NOMO-1 (cell line): ENCODE measurements at regions not wholly inside any gene's neighbourhood (a gene's known extent, or its start where the extent isn't known, plus 50 kb on each side); places are given as distances from the start of the nearest gene placed in this dataset.

ENCODE experiments used
- DNase-seq, 2 experiments: peaks; one replicate each; lab custom pipeline; 2025; ENCODE audit not compliant: unreplicated experiment in 2 of 2; lab: John Stamatoyannopoulos, UW

DNA sequence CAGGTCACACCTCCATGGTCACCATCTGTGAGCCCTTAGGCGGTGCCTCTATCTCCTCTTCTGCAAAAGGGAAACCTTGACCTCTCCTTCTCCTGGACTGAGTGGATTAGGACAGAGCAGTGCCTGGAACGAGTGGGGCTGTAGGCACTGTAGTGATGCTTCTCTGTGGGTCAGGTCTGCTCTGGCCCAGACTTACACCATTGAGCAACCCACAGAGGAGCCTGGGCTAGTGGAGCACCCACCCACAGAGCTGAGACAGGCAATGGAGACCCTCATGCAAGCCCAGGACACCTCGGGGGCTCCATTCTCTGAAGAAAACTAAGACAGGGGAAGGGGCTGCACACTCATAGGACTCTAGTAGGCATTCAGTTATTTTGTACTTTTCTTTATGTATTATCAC is 400.6 kb downstream of the GADD45G start:
- DNase-seq, result no peak

- no peak for DNase-seq
Observed at GRCh38 chr9:90007516-90008440, 403.0 kb downstream of the GADD45G start.

DNA sequence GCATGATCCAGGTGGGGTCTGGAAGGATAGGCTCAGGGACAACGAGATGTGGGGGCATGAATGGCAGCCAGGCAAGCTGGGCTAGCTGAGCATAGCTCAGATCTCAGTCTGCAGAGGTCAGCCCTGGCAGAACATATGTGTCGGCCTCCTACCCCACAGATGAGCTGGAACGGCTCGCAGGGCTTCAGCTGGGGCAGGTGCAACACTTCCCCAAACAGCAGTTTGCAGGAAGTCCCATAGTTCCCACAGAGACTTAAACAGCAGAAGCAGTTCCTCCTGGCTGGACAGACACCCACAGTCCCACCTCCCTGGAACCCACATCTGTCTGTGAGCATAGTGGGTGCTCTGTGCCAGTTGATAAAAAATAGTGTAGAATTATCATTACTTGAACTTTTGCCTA is 404.6 kb downstream of the GADD45G start:
- DNase-seq, result peak; percentile 12 to 34

- DNase-seq, result no peak
Observed at GRCh38 chr9:90010793-90011192, 406.0 kb downstream of the GADD45G start.

- DNase-seq, result peak in 1 of 2 experiments; percentile 2
Observed at GRCh38 chr9:90012949-90013348, 408.1 kb downstream of the GADD45G start.

GRCh38 chr9:90013778-90014177 is 409.0 kb downstream of the GADD45G start:
- no peak for DNase-seq

- no peak for DNase-seq
Observed at GRCh38 chr9:90014421-90014820, 409.6 kb downstream of the GADD45G start.

DNA sequence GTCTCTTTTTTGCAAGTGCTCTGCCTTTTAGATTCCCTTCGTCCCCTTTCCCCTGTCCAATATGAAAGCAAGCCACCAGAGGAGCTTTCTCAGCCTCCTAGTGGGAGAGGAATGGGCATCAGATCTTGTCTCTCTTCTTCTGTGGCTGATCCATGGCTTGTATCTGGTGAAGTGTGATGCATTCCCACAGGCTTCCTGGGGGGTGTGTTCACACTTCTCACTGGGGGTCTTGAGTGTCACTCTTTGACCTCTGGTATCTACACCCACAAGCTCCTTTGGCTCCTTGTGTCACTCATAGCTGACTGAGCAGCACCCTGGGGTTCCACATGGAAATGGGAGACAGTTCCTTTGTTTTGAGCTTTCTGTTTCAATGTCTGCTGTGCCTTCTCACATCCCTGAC is 411.5 kb downstream of the GADD45G start:
- DNase-seq, result no peak

DNA sequence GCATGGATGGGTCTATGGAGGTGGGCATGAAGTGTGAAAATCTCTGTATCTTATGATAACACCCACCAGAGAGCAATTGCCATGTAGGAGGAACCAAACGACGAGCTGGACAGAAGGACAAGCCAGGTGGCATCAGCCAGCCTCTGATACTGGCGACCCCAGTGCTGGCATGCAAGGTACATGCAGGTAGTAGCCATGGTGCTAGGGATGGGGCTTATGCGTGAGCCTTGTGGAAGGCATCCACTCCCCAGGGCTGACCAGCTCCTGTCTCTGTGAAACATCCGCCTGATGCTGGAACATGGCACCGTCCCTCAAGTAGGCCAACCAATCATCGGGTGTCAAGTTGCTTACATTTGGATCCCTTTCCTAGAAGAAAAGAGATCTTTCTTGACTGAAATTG is 412.9 kb downstream of the GADD45G start:
- DNase-seq, result no peak

DNA sequence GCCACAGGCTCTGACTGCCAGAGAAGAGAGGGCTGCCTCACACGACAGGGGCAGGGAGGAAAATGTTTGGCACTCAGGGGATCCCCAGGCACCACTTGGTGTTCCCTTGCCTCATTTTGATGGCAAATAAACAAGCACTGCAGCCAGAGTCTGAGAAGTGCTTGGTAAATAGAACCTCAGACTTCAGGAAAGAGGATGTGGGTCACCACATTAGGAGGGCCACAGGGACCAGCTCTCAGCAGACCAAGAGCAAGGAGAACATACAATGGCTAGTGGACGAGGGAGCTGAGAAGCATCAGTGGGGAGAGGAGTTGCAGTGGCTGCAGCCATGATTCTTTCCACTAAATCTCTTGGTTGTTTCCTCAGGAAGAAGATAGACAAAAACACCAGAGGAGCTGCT is 413.9 kb downstream of the GADD45G start:
- no peak for DNase-seq

DNA sequence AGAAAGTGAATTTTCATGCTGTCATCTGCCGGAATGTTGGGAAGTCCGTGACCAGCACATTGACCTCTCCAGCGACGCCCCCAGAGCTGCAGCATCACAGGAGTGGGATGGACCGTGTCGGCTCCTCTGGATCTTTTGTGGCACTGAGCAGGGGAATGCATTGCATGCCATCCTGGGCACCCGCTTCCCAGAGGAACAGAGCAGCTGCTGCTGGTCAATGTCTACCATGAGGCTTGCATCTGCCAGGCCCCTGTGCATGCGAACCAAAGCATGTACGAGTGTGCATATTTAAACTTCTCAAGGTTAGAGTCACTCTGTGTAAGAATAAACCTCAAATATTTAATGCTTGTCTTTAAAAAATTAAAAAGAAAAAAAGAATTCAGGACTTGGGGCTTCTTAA is 414.8 kb downstream of the GADD45G start:
- DNase-seq, result no peak

DNA sequence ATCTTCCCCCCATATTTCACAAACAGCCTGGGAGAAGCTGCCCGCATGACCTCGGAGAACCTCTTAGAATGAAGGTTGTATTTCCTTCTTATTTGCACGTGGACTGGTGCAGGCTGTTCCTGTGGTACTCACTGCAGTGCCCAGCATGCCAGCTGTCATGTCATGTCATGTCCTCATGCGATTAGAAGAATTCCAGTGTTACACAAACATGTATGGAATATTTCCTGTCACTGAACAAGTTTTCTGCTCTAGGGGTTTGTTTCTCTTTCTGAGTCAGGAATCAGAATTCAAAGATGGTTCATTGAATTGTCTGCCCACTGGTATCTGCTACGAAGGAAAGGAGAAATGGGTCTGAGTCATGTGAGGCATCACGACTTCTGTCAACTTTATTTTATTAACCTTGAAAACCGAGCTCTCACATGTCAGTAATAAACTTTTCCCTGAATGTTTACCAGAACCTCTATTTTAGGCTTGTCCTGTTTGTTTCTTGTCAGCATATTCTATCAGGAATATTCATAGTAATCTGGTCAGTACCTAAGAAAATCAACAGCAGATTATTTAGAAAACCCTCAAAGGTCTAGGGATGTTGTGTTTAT is 415.6 kb downstream of the GADD45G start:
- no peak for DNase-seq

- no peak for DNase-seq
Observed at GRCh38 chr9:90021216-90021906, 416.5 kb downstream of the GADD45G start.

DNA sequence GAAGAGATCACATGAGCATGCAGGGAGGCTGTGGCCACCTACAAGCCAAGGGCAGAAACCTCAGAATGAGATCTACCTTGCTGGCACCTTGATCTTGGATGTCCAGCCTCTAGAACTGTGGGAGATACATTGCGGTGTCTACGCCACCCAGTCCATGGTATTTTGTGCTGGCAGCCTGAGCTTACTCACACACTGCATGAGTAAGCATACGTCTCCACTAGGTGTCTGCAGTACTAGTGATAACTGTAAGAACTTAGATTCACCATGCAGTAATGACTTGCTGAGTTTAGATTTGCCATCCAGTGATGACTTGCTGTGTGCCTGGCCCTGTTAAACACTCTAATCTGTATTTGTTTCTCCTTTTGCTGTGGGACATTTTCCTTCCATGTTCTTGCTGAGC is 417.7 kb downstream of the GADD45G start:
- DNase-seq, result no peak

DNA sequence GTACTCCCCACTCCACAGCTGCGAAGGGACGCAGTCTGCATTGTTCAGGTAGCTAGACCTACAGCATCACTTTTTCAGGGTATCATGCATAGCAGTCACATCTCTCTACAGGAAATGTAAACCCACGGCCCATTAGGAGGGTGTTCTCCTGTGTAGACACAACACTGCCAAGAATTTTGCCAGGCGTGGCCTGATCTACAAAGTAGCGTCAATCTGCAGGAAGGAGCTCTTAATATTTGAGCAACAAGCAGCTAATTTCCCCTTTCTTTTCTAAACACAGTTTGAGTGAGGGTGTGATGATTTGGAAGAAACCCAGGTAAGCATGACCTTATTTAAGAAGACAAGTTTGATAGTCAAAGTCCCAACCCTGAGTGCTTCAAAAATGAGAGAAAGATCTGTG is 419.0 kb downstream of the GADD45G start:
- DNase-seq, result no peak

DNA sequence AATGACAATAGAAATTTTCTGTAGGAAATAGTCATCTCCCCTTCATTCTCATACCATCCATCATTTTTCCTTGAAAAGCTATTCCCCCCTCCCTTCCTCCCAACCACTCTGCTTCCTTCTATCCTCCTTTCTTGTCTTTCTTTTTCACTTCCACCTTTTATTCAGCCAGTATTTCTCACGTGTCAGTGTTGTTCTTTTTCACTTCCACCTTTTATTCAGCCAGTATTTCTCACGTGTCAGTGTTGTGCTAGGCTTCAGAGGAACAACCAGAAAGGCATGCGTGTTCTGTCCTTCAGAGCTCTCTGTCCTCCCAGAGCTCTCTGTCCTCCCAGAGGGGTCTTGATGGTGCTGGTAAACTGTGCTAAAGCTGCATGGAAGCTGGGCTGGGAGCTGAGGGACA is 419.6 kb downstream of the GADD45G start:
- DNase-seq, result peak; percentile 0 to 38

- DNase-seq, result no peak
Observed at GRCh38 chr9:90024823-90025222, 420.0 kb downstream of the GADD45G start.

GRCh38 chr9:90025816-90026215 is 421.0 kb downstream of the GADD45G start:
- DNase-seq, result no peak

GRCh38 chr9:90027296-90027790 is 422.5 kb downstream of the GADD45G start:
- DNase-seq, result no peak

DNA sequence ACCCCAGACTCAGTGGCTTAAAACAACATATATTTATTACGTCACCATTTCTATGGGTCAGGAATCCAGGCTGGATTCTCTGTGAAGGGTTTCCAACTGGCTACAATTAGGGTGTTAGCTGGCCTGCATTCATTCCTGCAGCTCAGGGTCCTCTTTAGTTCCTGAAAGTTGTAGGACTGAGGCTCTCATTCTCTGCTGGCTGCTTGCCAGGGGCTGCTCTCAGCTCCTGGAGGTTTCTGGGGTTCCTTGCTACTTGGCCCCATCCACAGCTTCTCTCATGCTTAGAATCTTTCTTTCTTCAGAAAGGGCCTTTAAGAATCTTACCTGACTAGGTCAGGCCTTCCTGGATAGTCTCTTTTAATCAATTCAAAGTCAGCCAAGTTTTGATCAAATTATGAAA is 424.6 kb downstream of the GADD45G start:
- no peak for DNase-seq

GRCh38 chr9:90029996-90030395 is 425.2 kb downstream of the GADD45G start:
- DNase-seq, result no peak
